ENCODE measurements at regions not wholly inside any gene's neighbourhood (a gene's known extent, or its start where the extent isn't known, plus 50 kb on each side); places are given as distances from the start of the nearest gene placed in this dataset.

GRCh38 chr5:107805166-107805565 is 134.4 kb upstream of the EFNA5 start:
- Mint-ChIP-seq H3K9me3 (ENCODE audit: unreplicated experiment) (no peaks in the 10 kb centered on the region), H3K27me3 (ENCODE audit: unreplicated experiment) (peaks cover 1% of the 10 kb centered on the region), H3K4me1 (ENCODE audit: unreplicated experiment) (no peaks in the 10 kb centered on the region), H3K27ac (ENCODE audit: unreplicated experiment) (no peak overlapping the region), H3K4me3 (ENCODE audit: unreplicated experiment) (no peak overlapping the region), H3K36me3 (ENCODE audit: low read depth, unreplicated experiment) (no peaks in the 10 kb centered on the region)
- no peak for TF ChIP-seq CTCF (IDR thresholded peaks at IDR 0.05; ENCODE audit: unreplicated experiment)
- no peak for DNase-seq (ENCODE audit: low spot score)

GRCh38 chr5:107803728-107804127 is 133.0 kb upstream of the EFNA5 start:
- H3K27me3 Mint-ChIP-seq (ENCODE audit: unreplicated experiment): no peaks in the 10 kb centered on the region

GRCh38 chr5:107801061-107801460 is 130.3 kb upstream of the EFNA5 start:
- H3K27me3 Mint-ChIP-seq (ENCODE audit: unreplicated experiment): no peaks in the 10 kb centered on the region
- no peak for DNase-seq (ENCODE audit: low spot score)
- no peak overlapping the region for H3K27ac Mint-ChIP-seq (ENCODE audit: unreplicated experiment)
- H3K36me3 Mint-ChIP-seq (ENCODE audit: low read depth, unreplicated experiment): no peaks in the 10 kb centered on the region
- no peak for TF ChIP-seq CTCF (IDR thresholded peaks at IDR 0.05; ENCODE audit: unreplicated experiment)
- H3K4me1 Mint-ChIP-seq (ENCODE audit: unreplicated experiment): peaks cover 3% of the 10 kb centered on the region
- H3K9me3 Mint-ChIP-seq (ENCODE audit: unreplicated experiment): no peaks in the 10 kb centered on the region
- H3K4me3 Mint-ChIP-seq (ENCODE audit: unreplicated experiment): no peak overlapping the region

More at GRCh38 chr5:107803728-107804127, 133.0 kb upstream of the EFNA5 start:
- no peak overlapping the region for H3K4me3 Mint-ChIP-seq (ENCODE audit: unreplicated experiment)
- H3K36me3 Mint-ChIP-seq (ENCODE audit: low read depth, unreplicated experiment): no peaks in the 10 kb centered on the region
- TF ChIP-seq CTCF (IDR thresholded peaks at IDR 0.05; ENCODE audit: unreplicated experiment): no peak
- no peak for DNase-seq (ENCODE audit: low spot score)
- no peaks in the 10 kb centered on the region for H3K9me3 Mint-ChIP-seq (ENCODE audit: unreplicated experiment)
- no peak overlapping the region for H3K27ac Mint-ChIP-seq (ENCODE audit: unreplicated experiment)
- H3K4me1 Mint-ChIP-seq (ENCODE audit: unreplicated experiment): peaks cover 3% of the 10 kb centered on the region

- no peaks in the 10 kb centered on the region for H3K36me3 Mint-ChIP-seq (ENCODE audit: low read depth, unreplicated experiment)
- TF ChIP-seq CTCF (IDR thresholded peaks at IDR 0.05; ENCODE audit: unreplicated experiment): no peak
- no peak overlapping the region for H3K27ac Mint-ChIP-seq (ENCODE audit: unreplicated experiment)
- DNase-seq (ENCODE audit: low spot score): no peak
- no peaks in the 10 kb centered on the region for H3K27me3 Mint-ChIP-seq (ENCODE audit: unreplicated experiment)
- no peaks in the 10 kb centered on the region for H3K9me3 Mint-ChIP-seq (ENCODE audit: unreplicated experiment)
- H3K4me1 Mint-ChIP-seq (ENCODE audit: unreplicated experiment): peaks cover 3% of the 10 kb centered on the region
- no peak overlapping the region for H3K4me3 Mint-ChIP-seq (ENCODE audit: unreplicated experiment)
These were observed 128.6 kb upstream of the EFNA5 start for GRCh38 chr5:107799306-107799705.

GRCh38 chr5:107796797-107797196 is 126.1 kb upstream of the EFNA5 start:
- no peak overlapping the region for H3K4me3 Mint-ChIP-seq (ENCODE audit: unreplicated experiment)
- peaks cover 3% of the 10 kb centered on the region for H3K4me1 Mint-ChIP-seq (ENCODE audit: unreplicated experiment)
- H3K27me3 Mint-ChIP-seq (ENCODE audit: unreplicated experiment): peaks cover 2% of the 10 kb centered on the region
- TF ChIP-seq CTCF (IDR thresholded peaks at IDR 0.05; ENCODE audit: unreplicated experiment): no peak
- no peak for DNase-seq (ENCODE audit: low spot score)
- no peaks in the 10 kb centered on the region for H3K36me3 Mint-ChIP-seq (ENCODE audit: low read depth, unreplicated experiment)
- no peak overlapping the region for H3K27ac Mint-ChIP-seq (ENCODE audit: unreplicated experiment)
- H3K9me3 Mint-ChIP-seq (ENCODE audit: unreplicated experiment): no peaks in the 10 kb centered on the region
